ENCODE measurements at regions not wholly inside any gene's neighbourhood (a gene's known extent, or its start where the extent isn't known, plus 50 kb on each side); places are given as distances from the start of the nearest gene placed in this dataset.

DNA sequence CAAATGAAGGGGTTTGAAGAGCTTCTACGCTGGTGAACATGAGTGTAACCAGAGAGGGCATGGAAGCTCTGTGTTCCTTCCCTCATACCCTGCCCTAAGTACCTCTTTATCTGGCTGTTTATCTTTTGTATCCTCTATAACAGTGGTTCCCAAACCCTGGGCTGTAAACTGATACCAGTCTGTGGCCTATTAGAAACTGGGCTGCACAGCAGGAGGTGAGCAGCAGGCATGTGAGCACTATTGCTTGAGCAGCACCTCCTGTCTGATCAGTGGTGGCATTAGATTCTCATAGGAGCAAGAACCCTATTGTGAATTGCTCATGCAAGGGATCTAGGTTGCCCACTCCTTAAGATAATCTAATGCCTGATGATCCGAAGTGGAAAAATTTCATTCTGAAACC lies 172.9 kb upstream of the AVPR1A start:
- intact Hi-C loops (cut with micrococcal nuclease), result no loop called here
- Histone ChIP-seq H3K79me2 (ENCODE audit: insufficient read depth, low read length) (no peaks in the 10 kb centered on the region), H4K20me1 (ENCODE audit: insufficient read depth, low read length) (no peaks in the 10 kb centered on the region), H3K9me3 (replicated peaks in 1 of 2; ENCODE audit: control insufficient read depth in 1 of 2, insufficient read depth in 1 of 2, low read length in 2 of 2) (no peaks in the 10 kb centered on the region), H3K36me3 (replicated peaks in 1 of 2; ENCODE audit: control insufficient read depth in 1 of 2, insufficient read depth in 2 of 2, low read length in 2 of 2) (no peaks in the 10 kb centered on the region), H3K27ac (ENCODE audit: low read depth in 1 of 2, low read length in 2 of 2) (no peak overlapping the region), H3K4me2 (replicated peaks; ENCODE audit: extremely low read depth, low read length, poor library complexity, severe bottlenecking) (no peak overlapping the region), H3K9ac (ENCODE audit: insufficient read depth, low read length, poor library complexity, severe bottlenecking) (no peak overlapping the region), H3K4me3 (replicated peaks in 1 of 3; ENCODE audit: low read depth in 2 of 3, low read length in 3 of 3) (no peak overlapping the region), H3K4me1 (ENCODE audit: control insufficient read depth in 1 of 2, insufficient read depth in 2 of 2, low read length in 2 of 2) (no peaks in the 10 kb centered on the region), H3K27me3 (ENCODE audit: control insufficient read depth in 2 of 2, insufficient read depth in 2 of 2, low read length in 2 of 2) (no peaks in the 10 kb centered on the region), H2AFZ (ENCODE audit: insufficient read depth, low read depth, low read length, poor library complexity, severe bottlenecking) (no peak overlapping the region)
- Mint-ChIP-seq H3K27me3 (ENCODE audit: low read depth in 3 of 3) (peaks cover 0 to 1% (median 0%) of the 10 kb centered on the region in 3 donors), H3K4me1 (no peaks in the 10 kb centered on the region), H3K9me3 (peaks cover 0 to 3% (median 0%) of the 10 kb centered on the region in 7 donors), H3K4me3 (no peak overlapping the region), H3K27ac (no peak overlapping the region), H3K36me3 (no peaks in the 10 kb centered on the region)
- TF ChIP-seq, protein P1, sequence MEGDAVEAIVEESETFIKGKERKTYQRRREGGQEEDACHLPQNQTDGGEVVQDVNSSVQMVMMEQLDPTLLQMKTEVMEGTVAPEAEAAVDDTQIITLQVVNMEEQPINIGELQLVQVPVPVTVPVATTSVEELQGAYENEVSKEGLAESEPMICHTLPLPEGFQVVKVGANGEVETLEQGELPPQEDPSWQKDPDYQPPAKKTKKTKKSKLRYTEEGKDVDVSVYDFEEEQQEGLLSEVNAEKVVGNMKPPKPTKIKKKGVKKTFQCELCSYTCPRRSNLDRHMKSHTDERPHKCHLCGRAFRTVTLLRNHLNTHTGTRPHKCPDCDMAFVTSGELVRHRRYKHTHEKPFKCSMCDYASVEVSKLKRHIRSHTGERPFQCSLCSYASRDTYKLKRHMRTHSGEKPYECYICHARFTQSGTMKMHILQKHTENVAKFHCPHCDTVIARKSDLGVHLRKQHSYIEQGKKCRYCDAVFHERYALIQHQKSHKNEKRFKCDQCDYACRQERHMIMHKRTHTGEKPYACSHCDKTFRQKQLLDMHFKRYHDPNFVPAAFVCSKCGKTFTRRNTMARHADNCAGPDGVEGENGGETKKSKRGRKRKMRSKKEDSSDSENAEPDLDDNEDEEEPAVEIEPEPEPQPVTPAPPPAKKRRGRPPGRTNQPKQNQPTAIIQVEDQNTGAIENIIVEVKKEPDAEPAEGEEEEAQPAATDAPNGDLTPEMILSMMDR (IDR thresholded peaks at IDR 0.05), result no peak
- no CpG with 5 or more reads among the region's 2 CpGs for WGBS (ENCODE audit: insufficient coverage)
- no peak for DNase-seq

GRCh38 chr12:63321373-63321772 lies 170.4 kb upstream of the AVPR1A start:
- H3K4me3 ChIP-seq (replicated peaks in 1 of 3; ENCODE audit: low read depth in 2 of 3, low read length in 3 of 3), result no peak overlapping the region
- no peaks in the 10 kb centered on the region for H3K79me2 ChIP-seq (ENCODE audit: insufficient read depth, low read length)
- H3K9me3 ChIP-seq (replicated peaks in 1 of 2; ENCODE audit: control insufficient read depth in 1 of 2, insufficient read depth in 1 of 2, low read length in 2 of 2), result no peaks in the 10 kb centered on the region
- H3K27ac ChIP-seq (ENCODE audit: low read depth in 1 of 2, low read length in 2 of 2), result no peak overlapping the region
- Mint-ChIP-seq H3K4me1 (no peaks in the 10 kb centered on the region), H3K27me3 (ENCODE audit: low read depth in 3 of 3) (peaks cover 0 to 1% (median 0%) of the 10 kb centered on the region in 3 donors), H3K4me3 (no peak overlapping the region), H3K9me3 (peaks cover 0 to 17% (median 2%) of the 10 kb centered on the region in 7 donors), H3K27ac (no peak overlapping the region), H3K36me3 (no peaks in the 10 kb centered on the region)
- TF ChIP-seq, protein P1 (IDR thresholded peaks at IDR 0.05), result no peak
- no peaks in the 10 kb centered on the region for H3K4me1 ChIP-seq (ENCODE audit: control insufficient read depth in 1 of 2, insufficient read depth in 2 of 2, low read length in 2 of 2)
- no peak for DNase-seq
- intact Hi-C loops (cut with micrococcal nuclease), result no loop called here
- H2AFZ ChIP-seq (ENCODE audit: insufficient read depth, low read depth, low read length, poor library complexity, severe bottlenecking), result no peak overlapping the region
- no peaks in the 10 kb centered on the region for H3K27me3 ChIP-seq (ENCODE audit: control insufficient read depth in 2 of 2, insufficient read depth in 2 of 2, low read length in 2 of 2)
- H3K36me3 ChIP-seq (replicated peaks in 1 of 2; ENCODE audit: control insufficient read depth in 1 of 2, insufficient read depth in 2 of 2, low read length in 2 of 2), result no peaks in the 10 kb centered on the region
- H3K9ac ChIP-seq (ENCODE audit: insufficient read depth, low read length, poor library complexity, severe bottlenecking), result no peak overlapping the region
- no peak overlapping the region for H3K4me2 ChIP-seq (replicated peaks; ENCODE audit: extremely low read depth, low read length, poor library complexity, severe bottlenecking)
- H4K20me1 ChIP-seq (ENCODE audit: insufficient read depth, low read length), result no peaks in the 10 kb centered on the region
- no CpG with 5 or more reads among the region's 2 CpGs for WGBS (ENCODE audit: insufficient coverage)
